ENCODE measurements at regions not wholly inside any gene's neighbourhood (a gene's known extent, or its start where the extent isn't known, plus 50 kb on each side); places are given as distances from the start of the nearest gene placed in this dataset.

GRCh38 chr3:59563966-59564365 lies 514.1 kb upstream of the CFAP20DC start:
- H3K27ac ChIP-seq, result no peak overlapping the region
- DNase-seq (ENCODE audit: low spot score in 2 of 2), result no peak
- H3K4me3 ChIP-seq, result no peak overlapping the region
- no peaks in the 10 kb centered on the region for H3K36me3 ChIP-seq
- 91% methylated on average over 1 of the region's 1 CpG for WGBS
- no peaks in the 10 kb centered on the region for H3K9me3 ChIP-seq
- no peaks in the 10 kb centered on the region for H3K27me3 ChIP-seq
- TF ChIP-seq POLR2AphosphoS5 (IDR thresholded peaks at IDR 0.05) (no peak), POLR2A (IDR thresholded peaks at IDR 0.05) (no peak)
- TF ChIP-seq, protein P1, sequence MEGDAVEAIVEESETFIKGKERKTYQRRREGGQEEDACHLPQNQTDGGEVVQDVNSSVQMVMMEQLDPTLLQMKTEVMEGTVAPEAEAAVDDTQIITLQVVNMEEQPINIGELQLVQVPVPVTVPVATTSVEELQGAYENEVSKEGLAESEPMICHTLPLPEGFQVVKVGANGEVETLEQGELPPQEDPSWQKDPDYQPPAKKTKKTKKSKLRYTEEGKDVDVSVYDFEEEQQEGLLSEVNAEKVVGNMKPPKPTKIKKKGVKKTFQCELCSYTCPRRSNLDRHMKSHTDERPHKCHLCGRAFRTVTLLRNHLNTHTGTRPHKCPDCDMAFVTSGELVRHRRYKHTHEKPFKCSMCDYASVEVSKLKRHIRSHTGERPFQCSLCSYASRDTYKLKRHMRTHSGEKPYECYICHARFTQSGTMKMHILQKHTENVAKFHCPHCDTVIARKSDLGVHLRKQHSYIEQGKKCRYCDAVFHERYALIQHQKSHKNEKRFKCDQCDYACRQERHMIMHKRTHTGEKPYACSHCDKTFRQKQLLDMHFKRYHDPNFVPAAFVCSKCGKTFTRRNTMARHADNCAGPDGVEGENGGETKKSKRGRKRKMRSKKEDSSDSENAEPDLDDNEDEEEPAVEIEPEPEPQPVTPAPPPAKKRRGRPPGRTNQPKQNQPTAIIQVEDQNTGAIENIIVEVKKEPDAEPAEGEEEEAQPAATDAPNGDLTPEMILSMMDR (IDR thresholded peaks at IDR 0.05), result no peak
- H3K4me1 ChIP-seq, result peaks cover 6% of the 10 kb centered on the region

GRCh38 chr3:59563072-59563605 lies 513.3 kb upstream of the CFAP20DC start:
- Histone ChIP-seq H3K9me3 (no peaks in the 10 kb centered on the region), H3K27ac (no peak overlapping the region), H3K4me3 (no peak overlapping the region), H3K36me3 (no peaks in the 10 kb centered on the region), H3K27me3 (no peaks in the 10 kb centered on the region), H3K4me1 (peaks cover 6% of the 10 kb centered on the region)
- 98% methylated on average over 4 of the region's 4 CpGs for WGBS
- no peak for DNase-seq (ENCODE audit: low spot score in 2 of 2)
- TF ChIP-seq, protein P1 (IDR thresholded peaks at IDR 0.05), result no peak
- no peak for TF ChIP-seq EP300 (IDR thresholded peaks at IDR 0.05)
- TF ChIP-seq POLR2A (IDR thresholded peaks at IDR 0.05), result no peak
- no peak for TF ChIP-seq POLR2AphosphoS5 (IDR thresholded peaks at IDR 0.05)

DNA sequence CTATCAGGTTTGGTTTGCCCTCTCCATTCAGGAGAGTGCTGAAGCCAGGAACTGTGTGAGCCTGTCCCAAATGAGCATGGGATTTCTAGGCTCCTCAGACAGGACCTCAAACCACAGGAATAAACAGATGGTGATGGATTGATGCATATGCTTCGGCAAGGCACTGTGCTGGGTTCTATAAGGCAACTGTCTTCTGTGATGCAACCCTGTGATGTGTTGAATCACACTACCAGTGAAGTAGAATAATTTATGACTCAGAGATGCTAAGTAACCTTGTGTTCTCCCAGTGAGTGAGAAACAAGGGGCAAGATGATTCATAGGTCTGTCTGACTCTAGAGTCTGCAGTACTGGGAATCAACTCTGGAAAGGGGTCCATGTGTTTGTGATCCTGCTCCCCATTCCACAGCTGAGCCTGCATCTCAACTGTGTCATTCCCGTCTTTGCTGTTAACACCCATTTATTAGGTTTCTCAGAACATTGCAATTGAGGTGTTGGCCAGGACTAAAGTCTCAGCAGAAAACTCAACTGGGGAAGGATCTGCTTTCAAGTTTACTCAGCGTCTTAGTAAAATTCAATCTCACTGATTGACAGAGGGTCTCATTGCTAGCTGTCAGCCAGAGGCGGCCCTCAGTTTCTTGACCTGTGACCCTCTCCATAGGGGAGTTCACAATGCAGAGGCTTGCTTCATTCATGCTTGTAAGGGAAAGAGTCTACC lies 510.1 kb upstream of the CFAP20DC start:
- Histone ChIP-seq H3K4me3 (no peak overlapping the region), H3K36me3 (no peaks in the 10 kb centered on the region), H3K4me1 (no peaks in the 10 kb centered on the region), H3K27me3 (no peaks in the 10 kb centered on the region), H3K9me3 (no peaks in the 10 kb centered on the region), H3K27ac (no peak overlapping the region)
- TF ChIP-seq EP300 (IDR thresholded peaks at IDR 0.05), result no peak
- TF ChIP-seq, protein P1 (IDR thresholded peaks at IDR 0.05), result no peak
- TF ChIP-seq POLR2A (IDR thresholded peaks at IDR 0.05), result no peak
- TF ChIP-seq POLR2AphosphoS5 (IDR thresholded peaks at IDR 0.05), result no peak
- 76% methylated on average over 4 of the region's 4 CpGs for WGBS
- no peak for DNase-seq (ENCODE audit: low spot score in 2 of 2)

DNA sequence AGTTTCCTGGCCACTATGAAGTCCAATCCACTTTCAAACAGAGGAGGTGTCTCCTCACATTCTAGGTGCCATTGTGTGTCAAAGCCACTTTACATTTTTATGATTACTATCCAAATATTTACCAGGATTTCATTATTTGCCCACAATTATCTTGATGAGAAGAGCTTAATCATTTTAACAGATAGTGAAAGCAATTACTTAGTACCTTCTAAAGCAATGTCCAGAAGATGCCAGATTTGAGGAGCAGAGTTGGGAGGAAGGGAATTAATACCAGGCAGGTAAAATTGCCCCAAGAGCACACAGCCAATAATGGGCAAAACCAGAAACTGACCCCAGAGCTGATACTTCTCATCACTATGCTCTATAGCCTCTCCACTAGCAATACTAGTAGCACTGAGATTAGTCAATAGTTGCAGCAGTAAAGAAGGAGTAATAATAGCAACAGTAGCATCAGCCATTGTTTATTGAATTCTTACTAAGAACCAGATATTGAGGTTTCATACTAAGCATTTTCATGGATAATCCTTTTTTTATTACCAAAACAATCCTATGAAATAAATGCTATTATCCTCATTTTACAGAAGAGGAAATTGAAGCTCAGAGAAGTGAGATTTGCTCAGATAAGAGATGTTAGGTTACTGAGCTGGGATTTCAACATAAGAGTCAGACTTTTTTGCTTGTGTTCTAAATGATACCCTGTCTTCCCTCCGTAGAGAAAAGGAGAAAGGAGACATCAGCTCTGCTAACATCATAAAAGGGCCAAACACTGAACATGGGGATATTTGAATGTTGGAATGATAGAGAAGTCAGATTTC lies 509.3 kb upstream of the CFAP20DC start:
- no peak for TF ChIP-seq EP300 (IDR thresholded peaks at IDR 0.05)
- TF ChIP-seq, protein P1 (IDR thresholded peaks at IDR 0.05), result no peak
- no peak for TF ChIP-seq POLR2A (IDR thresholded peaks at IDR 0.05)
- no peak for TF ChIP-seq POLR2AphosphoS5 (IDR thresholded peaks at IDR 0.05)

More for the DNA sequence above, 509.3 kb upstream of the CFAP20DC start:
- H3K27ac ChIP-seq, result no peak overlapping the region
- no peak overlapping the region for H3K4me3 ChIP-seq
- 32% methylated on average over 1 of the region's 1 CpG for WGBS
- no peaks in the 10 kb centered on the region for H3K27me3 ChIP-seq
- DNase-seq (ENCODE audit: low spot score in 2 of 2), result no peak
- H3K36me3 ChIP-seq, result no peaks in the 10 kb centered on the region
- no peaks in the 10 kb centered on the region for H3K9me3 ChIP-seq
- no peaks in the 10 kb centered on the region for H3K4me1 ChIP-seq
